NB4 (cell line): ENCODE measurements at regions not wholly inside any gene's neighbourhood (a gene's known extent, or its start where the extent isn't known, plus 50 kb on each side); places are given as distances from the start of the nearest gene placed in this dataset.

Experiments used
- TF ChIP-seq, protein P1 (sequence below): IDR thresholded peaks from one replicate; pipeline ENCODE4 v1.5.1; 2012; ENCODE audit warnings: low read depth, low read length
- TF ChIP-seq, protein P2 (sequence below): IDR thresholded peaks from 2 replicates; pipeline ENCODE4 v1.6.1; 2011; ENCODE audit warnings: low read depth, low read length

DNA sequence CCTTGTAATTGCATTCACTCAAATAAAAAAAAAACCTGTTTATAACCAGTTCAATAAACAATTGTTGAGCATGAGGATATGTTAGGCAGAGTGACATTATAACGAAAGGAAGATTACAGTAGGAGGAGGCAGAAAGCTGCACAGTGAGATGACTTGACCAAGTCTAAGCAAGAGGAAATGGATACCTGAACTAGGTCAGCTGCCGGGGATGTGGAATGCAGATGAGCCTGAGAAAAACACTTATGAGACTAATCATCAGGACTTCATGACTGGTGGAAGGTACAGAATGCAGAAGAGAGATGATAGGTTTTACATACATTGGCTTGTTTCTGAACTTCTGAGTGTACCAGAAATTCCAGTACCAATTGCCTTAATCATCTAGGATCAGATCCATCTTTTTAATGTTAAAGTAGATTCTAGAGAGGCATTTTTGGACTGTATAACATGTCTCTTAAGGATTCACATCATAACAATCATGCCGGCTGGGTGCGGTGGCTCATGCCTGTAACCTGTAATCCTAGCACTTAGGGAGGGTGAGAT, 208.1 kb upstream of the PPP3CA start:
- TF ChIP-seq, protein P1, sequence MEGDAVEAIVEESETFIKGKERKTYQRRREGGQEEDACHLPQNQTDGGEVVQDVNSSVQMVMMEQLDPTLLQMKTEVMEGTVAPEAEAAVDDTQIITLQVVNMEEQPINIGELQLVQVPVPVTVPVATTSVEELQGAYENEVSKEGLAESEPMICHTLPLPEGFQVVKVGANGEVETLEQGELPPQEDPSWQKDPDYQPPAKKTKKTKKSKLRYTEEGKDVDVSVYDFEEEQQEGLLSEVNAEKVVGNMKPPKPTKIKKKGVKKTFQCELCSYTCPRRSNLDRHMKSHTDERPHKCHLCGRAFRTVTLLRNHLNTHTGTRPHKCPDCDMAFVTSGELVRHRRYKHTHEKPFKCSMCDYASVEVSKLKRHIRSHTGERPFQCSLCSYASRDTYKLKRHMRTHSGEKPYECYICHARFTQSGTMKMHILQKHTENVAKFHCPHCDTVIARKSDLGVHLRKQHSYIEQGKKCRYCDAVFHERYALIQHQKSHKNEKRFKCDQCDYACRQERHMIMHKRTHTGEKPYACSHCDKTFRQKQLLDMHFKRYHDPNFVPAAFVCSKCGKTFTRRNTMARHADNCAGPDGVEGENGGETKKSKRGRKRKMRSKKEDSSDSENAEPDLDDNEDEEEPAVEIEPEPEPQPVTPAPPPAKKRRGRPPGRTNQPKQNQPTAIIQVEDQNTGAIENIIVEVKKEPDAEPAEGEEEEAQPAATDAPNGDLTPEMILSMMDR: no peak
- TF ChIP-seq, protein P2, sequence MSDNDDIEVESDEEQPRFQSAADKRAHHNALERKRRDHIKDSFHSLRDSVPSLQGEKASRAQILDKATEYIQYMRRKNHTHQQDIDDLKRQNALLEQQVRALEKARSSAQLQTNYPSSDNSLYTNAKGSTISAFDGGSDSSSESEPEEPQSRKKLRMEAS: no peak
